ENCODE measurements at regions not wholly inside any gene's neighbourhood (a gene's known extent, or its start where the extent isn't known, plus 50 kb on each side); places are given as distances from the start of the nearest gene placed in this dataset.

- DNase-seq: no peak
- no TSS peak for BruUV-seq (replicated peaks)
- Mint-ChIP-seq H3K27ac (ENCODE audit: unreplicated experiment) (no peak overlapping the region), H3K36me3 (ENCODE audit: insufficient read depth, unreplicated experiment) (no peaks in the 10 kb centered on the region), H3K27me3 (ENCODE audit: unreplicated experiment) (peaks cover 31% of the 10 kb centered on the region), H3K4me3 (ENCODE audit: low read depth, unreplicated experiment) (no peak overlapping the region), H3K4me1 (ENCODE audit: low read depth, unreplicated experiment) (no peaks in the 10 kb centered on the region), H3K9me3 (ENCODE audit: low read depth, unreplicated experiment) (no peaks in the 10 kb centered on the region)
- TF ChIP-seq CTCF (IDR thresholded peaks at IDR 0.05; ENCODE audit: unreplicated experiment): no peak
- CTCF ChIA-PET: interaction anchor here (0.6 kb wide), 1 partner anchor 55 kb away, joined by 4 read pairs; no protein-coding TSS in a partner anchor
- intact Hi-C loops (cut with micrococcal nuclease; ENCODE audit: unreplicated experiment): no loop called here
These were observed 51.0 kb upstream of the PPP2R2D start for GRCh38 chr10:131849591-131850382.

- Mint-ChIP-seq H3K36me3 (ENCODE audit: insufficient read depth, unreplicated experiment) (no peaks in the 10 kb centered on the region), H3K9me3 (ENCODE audit: low read depth, unreplicated experiment) (no peaks in the 10 kb centered on the region), H3K4me3 (ENCODE audit: low read depth, unreplicated experiment) (no peak overlapping the region), H3K27me3 (ENCODE audit: unreplicated experiment) (peaks cover 37% of the 10 kb centered on the region), H3K4me1 (ENCODE audit: low read depth, unreplicated experiment) (no peaks in the 10 kb centered on the region), H3K27ac (ENCODE audit: unreplicated experiment) (no peak overlapping the region)
- DNase-seq: no peak
- no TSS peak for BruUV-seq (replicated peaks)
- TF ChIP-seq CTCF (IDR thresholded peaks at IDR 0.05; ENCODE audit: unreplicated experiment): no peak
- CTCF ChIA-PET: interaction anchor here (0.6 kb wide), 1 partner anchor 55 kb away, joined by 4 read pairs; no protein-coding TSS in a partner anchor
- intact Hi-C loops (cut with micrococcal nuclease; ENCODE audit: unreplicated experiment): no loop called here
These were observed 50.4 kb upstream of the PPP2R2D start for GRCh38 chr10:131850383-131850870.

All from Calu3 (cell line).